Fibroblast of pulmonary artery (primary cell): ENCODE measurements at regions not wholly inside any gene's neighbourhood (a gene's known extent, or its start where the extent isn't known, plus 50 kb on each side); places are given as distances from the start of the nearest gene placed in this dataset.

Source experiments
- DNase-seq: peaks from one replicate; pipeline ENCODE4 v3.0.0-alpha.2; 2010; ENCODE audit warnings: low read depth
- H3K4me3 ChIP-seq: replicated peaks from 2 replicates; pipeline ENCODE4 v1.5.1; 2011; ENCODE audit warnings: low read depth, mild to moderate bottlenecking, control low read depth, low read length, moderate library complexity
- TF ChIP-seq, protein P1 (sequence below): IDR thresholded peaks from 2 replicates; pipeline ENCODE4 v1.5.1; 2011; ENCODE audit warnings: mild to moderate bottlenecking, control low read depth, low read length, inconsistent platforms; ENCODE audit errors: missing control alignments

DNA sequence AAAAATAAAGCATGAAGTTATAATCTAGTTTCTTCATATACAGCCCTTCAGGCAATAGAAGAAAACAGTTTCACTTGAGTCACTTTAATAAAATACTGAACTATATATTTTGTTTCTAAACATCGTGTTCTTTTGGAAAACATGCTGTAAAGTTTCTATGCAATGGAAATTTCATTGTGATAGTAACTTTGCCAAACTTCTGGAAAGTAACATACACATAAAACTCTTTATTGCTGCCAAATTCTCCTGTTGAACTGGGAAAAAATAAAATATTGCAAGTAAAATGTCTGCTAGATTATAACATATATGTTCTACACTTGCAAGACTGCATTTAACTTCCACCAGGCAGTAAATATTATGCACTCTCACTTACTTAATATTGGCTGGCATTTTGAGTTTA lies 635.4 kb downstream of the SPRY1 start:
- TF ChIP-seq, protein P1, sequence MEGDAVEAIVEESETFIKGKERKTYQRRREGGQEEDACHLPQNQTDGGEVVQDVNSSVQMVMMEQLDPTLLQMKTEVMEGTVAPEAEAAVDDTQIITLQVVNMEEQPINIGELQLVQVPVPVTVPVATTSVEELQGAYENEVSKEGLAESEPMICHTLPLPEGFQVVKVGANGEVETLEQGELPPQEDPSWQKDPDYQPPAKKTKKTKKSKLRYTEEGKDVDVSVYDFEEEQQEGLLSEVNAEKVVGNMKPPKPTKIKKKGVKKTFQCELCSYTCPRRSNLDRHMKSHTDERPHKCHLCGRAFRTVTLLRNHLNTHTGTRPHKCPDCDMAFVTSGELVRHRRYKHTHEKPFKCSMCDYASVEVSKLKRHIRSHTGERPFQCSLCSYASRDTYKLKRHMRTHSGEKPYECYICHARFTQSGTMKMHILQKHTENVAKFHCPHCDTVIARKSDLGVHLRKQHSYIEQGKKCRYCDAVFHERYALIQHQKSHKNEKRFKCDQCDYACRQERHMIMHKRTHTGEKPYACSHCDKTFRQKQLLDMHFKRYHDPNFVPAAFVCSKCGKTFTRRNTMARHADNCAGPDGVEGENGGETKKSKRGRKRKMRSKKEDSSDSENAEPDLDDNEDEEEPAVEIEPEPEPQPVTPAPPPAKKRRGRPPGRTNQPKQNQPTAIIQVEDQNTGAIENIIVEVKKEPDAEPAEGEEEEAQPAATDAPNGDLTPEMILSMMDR = no peak
- DNase-seq = no peak

DNA sequence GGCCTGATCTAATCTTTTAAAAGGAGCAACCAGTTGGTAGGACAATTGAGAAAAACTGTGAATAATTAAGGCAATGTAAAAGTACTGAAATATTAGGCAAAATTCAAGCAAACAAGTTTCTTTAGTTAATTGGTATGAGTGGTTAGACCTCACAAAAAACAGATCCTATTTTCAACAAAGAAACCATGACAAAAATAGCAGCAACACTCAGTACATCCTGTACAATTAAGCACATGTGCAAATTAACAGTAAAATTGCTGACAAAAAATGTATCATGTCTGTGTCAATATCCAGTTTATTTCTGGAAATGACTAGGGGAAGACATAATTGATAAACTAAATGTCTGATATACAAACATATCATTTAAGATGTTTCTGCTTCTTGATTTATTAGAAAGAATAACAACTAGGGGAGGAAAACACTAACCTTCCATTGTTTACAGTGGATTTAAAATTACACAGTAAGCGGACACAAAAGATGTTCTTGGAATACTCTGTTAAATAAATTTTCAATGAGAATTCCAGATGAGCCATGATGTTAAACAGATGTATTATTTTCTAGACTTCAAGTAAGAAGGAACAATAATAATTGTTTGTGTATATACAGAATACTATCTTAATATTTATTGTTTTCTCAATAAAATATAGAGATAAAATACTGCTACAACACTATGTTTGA lies 638.9 kb downstream of the SPRY1 start:
- TF ChIP-seq, protein P1 = no peak
- DNase-seq = no peak
- no peak overlapping the region for H3K4me3 ChIP-seq

More for the DNA sequence above, 635.4 kb downstream of the SPRY1 start:
- H3K4me3 ChIP-seq = no peak overlapping the region

DNA sequence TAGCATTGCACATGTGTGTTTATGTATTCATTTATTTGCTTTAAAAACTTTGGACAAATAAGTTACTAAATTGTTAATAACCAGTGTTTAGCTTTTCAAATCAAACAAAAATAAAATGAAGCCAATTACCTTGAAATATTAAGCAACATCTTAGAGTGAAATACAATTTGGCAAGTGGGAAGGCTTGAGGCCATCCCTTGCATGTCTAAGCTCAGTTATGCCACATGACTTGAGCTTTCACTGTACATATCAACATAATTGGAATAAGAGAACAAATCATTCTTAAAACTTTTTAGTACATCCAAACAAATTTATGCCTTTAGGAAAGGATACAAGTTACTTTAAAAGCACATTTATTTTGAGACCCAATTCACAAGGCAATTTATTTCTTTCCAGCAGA lies 640.6 kb downstream of the SPRY1 start:
- no peak for DNase-seq
- TF ChIP-seq, protein P1 = no peak

DNA sequence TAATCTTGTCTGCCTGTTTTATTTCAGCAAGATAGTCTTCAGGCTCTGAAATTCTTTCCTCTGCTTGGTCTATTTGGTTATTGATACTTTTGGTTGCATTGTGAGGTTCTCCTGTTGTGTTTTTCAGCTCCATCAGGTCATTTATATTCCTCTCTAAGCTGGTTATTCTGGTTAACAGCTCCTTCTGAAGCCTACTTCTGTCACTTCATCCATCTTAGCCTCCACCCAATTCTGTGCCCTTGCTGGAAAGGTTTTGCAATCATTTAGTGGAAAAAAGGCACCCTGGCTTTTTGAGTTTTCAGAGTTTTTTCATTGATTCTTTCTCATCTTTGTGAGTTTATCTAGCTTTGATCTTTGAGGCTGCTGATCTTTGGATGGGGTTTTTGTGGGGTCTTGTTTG lies 647.7 kb downstream of the SPRY1 start:
- H3K4me3 ChIP-seq = no peak overlapping the region
- TF ChIP-seq, protein P1 = no peak
- no peak for DNase-seq

More for the DNA sequence above, 640.6 kb downstream of the SPRY1 start:
- no peak overlapping the region for H3K4me3 ChIP-seq

DNA sequence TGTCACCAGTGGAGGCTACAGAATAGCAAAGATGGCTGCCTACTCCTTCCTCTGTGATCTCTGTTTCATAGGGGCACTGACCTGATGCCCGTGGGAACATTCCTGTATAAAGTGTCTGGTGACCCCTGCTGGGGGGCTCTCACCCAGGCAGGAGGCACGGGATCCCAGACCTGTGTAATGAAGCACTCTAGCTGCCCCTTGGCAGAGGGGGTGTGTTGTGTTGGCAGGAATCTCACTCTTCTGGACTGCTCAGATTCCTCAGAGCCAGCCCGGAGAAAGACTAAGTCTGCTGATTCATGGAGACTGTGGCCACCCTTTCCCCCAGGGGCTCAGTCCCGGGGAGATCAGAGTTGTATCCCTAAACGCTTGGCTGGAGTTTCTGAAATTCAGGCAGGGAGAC lies 648.3 kb downstream of the SPRY1 start:
- TF ChIP-seq, protein P1 = no peak
- no peak overlapping the region for H3K4me3 ChIP-seq
- no peak for DNase-seq

DNA sequence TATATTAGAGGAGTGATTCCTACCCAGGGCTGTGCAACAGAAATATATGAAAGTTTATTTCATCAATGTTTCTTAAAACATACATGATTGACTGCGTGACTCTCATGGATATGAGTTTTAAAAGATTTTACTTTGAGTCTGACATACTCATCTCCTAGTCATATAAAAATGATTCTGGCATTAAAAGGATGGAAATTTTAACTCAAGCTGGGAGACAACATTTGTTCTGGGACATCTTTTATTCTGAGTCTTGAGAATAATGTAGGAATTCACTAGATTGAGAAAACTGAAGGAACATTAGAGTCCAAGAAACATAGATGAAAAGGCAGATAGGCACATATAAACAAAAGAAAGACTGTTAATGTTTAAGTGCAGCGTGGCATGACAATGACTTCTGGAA lies 649.6 kb downstream of the SPRY1 start:
- H3K4me3 ChIP-seq = no peak overlapping the region
- TF ChIP-seq, protein P1 = no peak
- DNase-seq = no peak
